Mucosa of gallbladder (tissue), 1 donor: ENCODE measurements at regions not wholly inside any gene's neighbourhood (a gene's known extent, or its start where the extent isn't known, plus 50 kb on each side); places are given as distances from the start of the nearest gene placed in this dataset.
A peak's percentile ranks its signal among the peaks of the same experiment; 100 is the strongest.

Experiments used
- DNase-seq: peaks from one replicate; pipeline ENCODE4 v3.0.0-alpha.2; 2020; ENCODE audit warnings: low spot score
- donor health status: DM: no; HTN: no; CAD: no.

GRCh38 chr15:94682171-94682570 is 450.8 kb downstream of the MCTP2 start:
- no peak for DNase-seq

GRCh38 chr15:94683902-94684301 is 452.5 kb downstream of the MCTP2 start:
- no peak for DNase-seq

GRCh38 chr15:94691169-94691568 is 459.8 kb downstream of the MCTP2 start:
- no peak for DNase-seq

- no peak for DNase-seq
Measured at GRCh38 chr15:94692710-94693109, 461.3 kb downstream of the MCTP2 start.

- DNase-seq, result no peak
Measured at GRCh38 chr15:94700211-94700610, 468.9 kb downstream of the MCTP2 start.

GRCh38 chr15:94701281-94701985 is 470.1 kb downstream of the MCTP2 start:
- DNase-seq, result no peak

GRCh38 chr15:94703596-94703995 is 472.2 kb downstream of the MCTP2 start:
- DNase-seq, result no peak

- no peak for DNase-seq
Measured at GRCh38 chr15:94704421-94704820, 473.1 kb downstream of the MCTP2 start.

GRCh38 chr15:94704946-94705345 is 473.6 kb downstream of the MCTP2 start:
- DNase-seq, result no peak

- DNase-seq, result peak; percentile 11
Measured at GRCh38 chr15:94709319-94709718, 478.0 kb downstream of the MCTP2 start.

- DNase-seq, result no peak
Measured at GRCh38 chr15:94722024-94722636, 490.8 kb downstream of the MCTP2 start.

- no peak for DNase-seq
Measured at GRCh38 chr15:94723801-94724200, 492.4 kb downstream of the MCTP2 start.

- DNase-seq, result no peak
Measured at GRCh38 chr15:94731286-94731685, 499.9 kb downstream of the MCTP2 start.

GRCh38 chr15:94734460-94734859 is 503.1 kb downstream of the MCTP2 start:
- DNase-seq, result no peak

- DNase-seq, result no peak
Measured at GRCh38 chr15:94736236-94736635, 504.9 kb downstream of the MCTP2 start.

- DNase-seq, result no peak
Measured at GRCh38 chr15:94739639-94740038, 508.3 kb downstream of the MCTP2 start.

GRCh38 chr15:94740469-94740868 is 509.1 kb downstream of the MCTP2 start:
- no peak for DNase-seq

- DNase-seq, result no peak
Measured at GRCh38 chr15:94743668-94744067, 512.3 kb downstream of the MCTP2 start.

GRCh38 chr15:94744080-94744793 is 512.9 kb downstream of the MCTP2 start:
- no peak for DNase-seq

GRCh38 chr15:94745371-94745770 is 514.0 kb downstream of the MCTP2 start:
- DNase-seq, result no peak

- no peak for DNase-seq
Measured at GRCh38 chr15:94747510-94747909, 516.1 kb downstream of the MCTP2 start.

GRCh38 chr15:94749811-94750617 is 518.7 kb downstream of the MCTP2 start:
- no peak for DNase-seq
